ENCODE measurements at regions not wholly inside any gene's neighbourhood (a gene's known extent, or its start where the extent isn't known, plus 50 kb on each side); places are given as distances from the start of the nearest gene placed in this dataset.

GRCh38 chr4:12200226-12200625 is 771.5 kb upstream of the HS3ST1 start (continued):
- TF ChIP-seq ZNF18 (CRISPR knock-in tag; IDR thresholded peaks at IDR 0.05; ENCODE audit: insufficient replicate concordance) = no peak

- POLR2A ChIA-PET = no interaction called here
- no peaks in the 10 kb centered on the region for H3K27me3 ChIP-seq (ENCODE audit: control insufficient read depth in 1 of 2, insufficient read depth in 2 of 2, low read length in 2 of 2)
- H3K27ac ChIP-seq (ENCODE audit: extremely low read length, insufficient read depth, low read length) = no peak overlapping the region
- in situ Hi-C loops (cut with HindIII; ENCODE audit: extremely low pct_ligation_motif_present, low pct_unique_long_range_greater_than_20kb) = no loop called here
- H3K9me3 ChIP-seq (ENCODE audit: low read length) = peaks cover 88% of the 10 kb centered on the region
- no peak overlapping the region for H3K9ac ChIP-seq (ENCODE audit: insufficient read depth, low read depth, low read length)
- no peaks in the 10 kb centered on the region for H4K20me1 ChIP-seq (ENCODE audit: insufficient read depth, low read length)
- intact Hi-C loops (cut with micrococcal nuclease; ENCODE audit: unreplicated experiment) = no loop called here
- CTCF ChIA-PET (ENCODE audit: low intra/inter-chr PET ratio, low total read pairs) = no interaction called here
- DNase-seq (ENCODE audit: low spot score) (no peak), ATAC-seq (no peak), FAIRE-seq (no peak)
- WGBS (ENCODE audit: low lambda C conversion rate) = 17% methylated on average over 2 of the region's 2 CpGs
- H3K36me3 ChIP-seq (replicated peaks in 1 of 2; ENCODE audit: control insufficient read depth in 1 of 2, insufficient read depth in 2 of 2, low read length in 2 of 2) = no peaks in the 10 kb centered on the region
- no peak overlapping the region for H2AFZ ChIP-seq (ENCODE audit: low read length)
- TF ChIP-seq, protein P1, sequence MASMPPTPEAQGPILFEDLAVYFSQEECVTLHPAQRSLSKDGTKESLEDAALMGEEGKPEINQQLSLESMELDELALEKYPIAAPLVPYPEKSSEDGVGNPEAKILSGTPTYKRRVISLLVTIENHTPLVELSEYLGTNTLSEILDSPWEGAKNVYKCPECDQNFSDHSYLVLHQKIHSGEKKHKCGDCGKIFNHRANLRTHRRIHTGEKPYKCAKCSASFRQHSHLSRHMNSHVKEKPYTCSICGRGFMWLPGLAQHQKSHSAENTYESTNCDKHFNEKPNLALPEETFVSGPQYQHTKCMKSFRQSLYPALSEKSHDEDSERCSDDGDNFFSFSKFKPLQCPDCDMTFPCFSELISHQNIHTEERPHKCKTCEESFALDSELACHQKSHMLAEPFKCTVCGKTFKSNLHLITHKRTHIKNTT (CRISPR knock-in tag; IDR thresholded peaks at IDR 0.05) = no peak
- no peak for TF ChIP-seq ZNF570 (CRISPR knock-in tag; IDR thresholded peaks at IDR 0.05; ENCODE audit: borderline replicate concordance)
- no peak overlapping the region for H3K4me2 ChIP-seq (ENCODE audit: low read depth, low read length)
- no peak overlapping the region for H3K4me3 ChIP-seq (replicated peaks in 1 of 3; ENCODE audit: insufficient read depth in 1 of 3, low read depth in 2 of 3, low read length in 3 of 3)
- BruUV-seq (replicated peaks) = no TSS peak
- no peaks in the 10 kb centered on the region for H3K4me1 ChIP-seq (ENCODE audit: insufficient read depth, low read length)
- no peaks in the 10 kb centered on the region for H3K79me2 ChIP-seq (ENCODE audit: insufficient read depth, low read length)
Measured at GRCh38 chr4:12186526-12186925, 757.8 kb upstream of the HS3ST1 start.

Measured in HepG2 (cell line).